Endothelial cell (in vitro differentiated cells): ENCODE measurements at regions not wholly inside any gene's neighbourhood (a gene's known extent, or its start where the extent isn't known, plus 50 kb on each side); places are given as distances from the start of the nearest gene placed in this dataset.
A peak's percentile ranks its signal among the peaks of the same experiment; 100 is the strongest.

Experiments used
- DNase-seq: peaks from one replicate; pipeline ENCODE4 v3.0.0; 2021; ENCODE audit warnings: low spot score
- H3K27ac Mint-ChIP-seq: one replicate; pipeline ENCODE4 v1.8.0; 2021; ENCODE audit warnings: mixed read lengths, inconsistent platforms; ENCODE audit not compliant: unreplicated experiment
- H3K27me3 Mint-ChIP-seq: one replicate; pipeline ENCODE4 v1.8.0; 2021; ENCODE audit warnings: mild to moderate bottlenecking, moderate library complexity, mixed read lengths, inconsistent platforms; ENCODE audit not compliant: unreplicated experiment
- H3K36me3 Mint-ChIP-seq: one replicate; pipeline ENCODE4 v1.8.0; 2021; ENCODE audit warnings: mild to moderate bottlenecking, low read depth, mixed read lengths, inconsistent platforms; ENCODE audit not compliant: unreplicated experiment
- H3K4me1 Mint-ChIP-seq: one replicate; pipeline ENCODE4 v1.8.0; 2021; ENCODE audit warnings: mild to moderate bottlenecking, mixed read lengths, inconsistent platforms; ENCODE audit not compliant: unreplicated experiment
- H3K4me3 Mint-ChIP-seq: one replicate; pipeline ENCODE4 v1.8.0; 2021; ENCODE audit warnings: mild to moderate bottlenecking, mixed read lengths, inconsistent platforms; ENCODE audit not compliant: unreplicated experiment
- H3K9me3 Mint-ChIP-seq: one replicate; pipeline ENCODE4 v1.8.0; 2021; ENCODE audit warnings: mixed read lengths, inconsistent platforms; ENCODE audit not compliant: unreplicated experiment
- TF ChIP-seq, protein P1 (sequence below): fragments of 200-600 bp; sonication (generic); IDR thresholded peaks from one replicate; pipeline ENCODE4 v1.5.0; 2021; ENCODE audit warnings: antibody characterized with exemption; ENCODE audit not compliant: unreplicated experiment

DNA sequence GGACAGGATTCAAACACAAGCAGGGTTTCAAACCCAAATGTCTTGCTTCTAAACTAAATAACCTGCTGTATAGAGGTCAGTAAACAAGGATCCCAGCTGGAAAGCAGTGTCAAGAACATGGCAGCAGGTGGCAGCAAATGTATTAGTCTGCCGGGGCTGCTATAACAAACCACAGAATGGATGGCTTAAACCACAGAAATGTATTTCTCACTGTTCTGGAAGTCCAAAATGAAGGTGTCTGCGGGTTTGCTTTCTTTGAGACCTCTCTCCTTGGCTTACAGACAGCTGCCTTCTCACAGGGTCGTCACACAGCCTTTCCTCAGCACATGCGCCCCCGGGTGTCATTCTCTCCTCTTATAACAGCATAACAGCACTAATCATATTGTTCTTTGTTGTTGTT, 65.1 kb upstream of the LRRC55 start:
- TF ChIP-seq, protein P1, sequence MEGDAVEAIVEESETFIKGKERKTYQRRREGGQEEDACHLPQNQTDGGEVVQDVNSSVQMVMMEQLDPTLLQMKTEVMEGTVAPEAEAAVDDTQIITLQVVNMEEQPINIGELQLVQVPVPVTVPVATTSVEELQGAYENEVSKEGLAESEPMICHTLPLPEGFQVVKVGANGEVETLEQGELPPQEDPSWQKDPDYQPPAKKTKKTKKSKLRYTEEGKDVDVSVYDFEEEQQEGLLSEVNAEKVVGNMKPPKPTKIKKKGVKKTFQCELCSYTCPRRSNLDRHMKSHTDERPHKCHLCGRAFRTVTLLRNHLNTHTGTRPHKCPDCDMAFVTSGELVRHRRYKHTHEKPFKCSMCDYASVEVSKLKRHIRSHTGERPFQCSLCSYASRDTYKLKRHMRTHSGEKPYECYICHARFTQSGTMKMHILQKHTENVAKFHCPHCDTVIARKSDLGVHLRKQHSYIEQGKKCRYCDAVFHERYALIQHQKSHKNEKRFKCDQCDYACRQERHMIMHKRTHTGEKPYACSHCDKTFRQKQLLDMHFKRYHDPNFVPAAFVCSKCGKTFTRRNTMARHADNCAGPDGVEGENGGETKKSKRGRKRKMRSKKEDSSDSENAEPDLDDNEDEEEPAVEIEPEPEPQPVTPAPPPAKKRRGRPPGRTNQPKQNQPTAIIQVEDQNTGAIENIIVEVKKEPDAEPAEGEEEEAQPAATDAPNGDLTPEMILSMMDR, result peak; percentile 27
- H3K27me3 Mint-ChIP-seq, result no peaks in the 10 kb centered on the region
- peak; percentile 42 for DNase-seq
- H3K27ac Mint-ChIP-seq, result no peak overlapping the region
- no peaks in the 10 kb centered on the region for H3K9me3 Mint-ChIP-seq
- H3K4me3 Mint-ChIP-seq, result no peak overlapping the region
- no peaks in the 10 kb centered on the region for H3K36me3 Mint-ChIP-seq
- H3K4me1 Mint-ChIP-seq, result peaks cover 2% of the 10 kb centered on the region

DNA sequence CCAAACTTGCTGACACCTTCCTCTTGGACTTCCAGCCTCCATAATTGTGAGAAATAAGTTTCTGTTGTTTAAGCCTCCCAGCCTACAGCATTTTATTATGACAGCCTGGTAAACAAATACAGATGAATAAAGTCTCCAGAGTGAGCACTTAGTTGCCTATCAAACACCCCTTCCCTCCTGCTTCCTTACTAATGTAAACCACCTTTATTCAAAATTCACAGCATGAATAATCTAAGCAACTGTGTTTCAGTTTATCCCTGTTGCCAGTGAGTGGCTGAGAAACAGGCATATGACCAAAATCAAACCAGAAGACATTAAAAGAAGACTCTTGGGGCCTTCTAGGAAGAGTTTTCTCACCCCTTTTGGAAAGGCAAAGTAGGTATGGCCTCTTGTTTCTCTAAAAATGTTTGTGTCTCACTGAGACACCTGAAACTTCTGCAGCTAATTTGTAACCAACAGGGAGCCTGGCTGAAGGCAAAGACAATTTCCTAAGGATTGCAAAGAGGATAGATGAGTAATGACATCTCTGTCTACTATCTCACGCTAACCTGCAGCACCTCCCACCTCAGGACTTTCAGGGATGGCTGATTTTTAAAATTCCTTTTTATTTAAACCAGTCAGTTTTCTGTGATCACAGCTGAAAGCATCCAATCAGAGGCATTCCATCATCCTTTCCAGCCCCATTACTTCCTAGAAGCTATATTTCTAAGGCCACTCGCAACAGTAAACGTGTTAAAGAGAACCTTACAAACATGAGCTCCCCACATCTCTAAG, 61.4 kb upstream of the LRRC55 start:
- no peak overlapping the region for H3K27ac Mint-ChIP-seq
- H3K27me3 Mint-ChIP-seq, result peaks cover 10% of the 10 kb centered on the region
- no peak for DNase-seq
- H3K4me3 Mint-ChIP-seq, result no peak overlapping the region
- peaks cover 4% of the 10 kb centered on the region for H3K36me3 Mint-ChIP-seq
- TF ChIP-seq, protein P1, result no peak
- H3K9me3 Mint-ChIP-seq, result no peaks in the 10 kb centered on the region
- H3K4me1 Mint-ChIP-seq, result peaks cover 36% of the 10 kb centered on the region

DNA sequence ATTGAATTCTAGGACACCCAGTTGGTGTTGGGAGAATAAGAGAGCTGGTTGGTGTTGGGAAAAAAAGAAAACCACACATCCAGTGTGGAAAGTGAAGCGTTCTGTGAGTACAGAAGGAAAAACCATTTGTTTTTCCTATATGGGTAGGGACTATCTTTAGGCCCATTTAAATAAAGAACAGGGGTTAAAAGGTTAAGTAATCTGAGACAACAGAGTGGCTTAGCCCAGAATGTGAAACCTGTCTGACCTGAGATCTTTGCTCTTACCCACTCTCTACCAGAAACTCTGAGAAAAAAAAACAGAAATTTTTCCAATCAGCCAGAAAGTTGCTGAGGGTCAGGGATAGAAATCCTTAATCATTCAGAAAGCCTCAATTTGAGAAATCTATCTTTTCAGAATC, 59.8 kb upstream of the LRRC55 start:
- TF ChIP-seq, protein P1, result no peak
- H3K36me3 Mint-ChIP-seq, result peaks cover 4% of the 10 kb centered on the region
- no peak overlapping the region for H3K4me3 Mint-ChIP-seq
- H3K27me3 Mint-ChIP-seq, result peaks cover 10% of the 10 kb centered on the region
- peaks cover 48% of the 10 kb centered on the region for H3K4me1 Mint-ChIP-seq
- H3K27ac Mint-ChIP-seq, result no peak overlapping the region
- no peaks in the 10 kb centered on the region for H3K9me3 Mint-ChIP-seq
- DNase-seq, result no peak

GRCh38 chr11:57123590-57123989, 58.2 kb upstream of the LRRC55 start:
- Mint-ChIP-seq H3K27me3 (peaks cover 15% of the 10 kb centered on the region), H3K9me3 (no peaks in the 10 kb centered on the region), H3K27ac (peak overlapping the region; percentile 90), H3K36me3 (peaks cover 4% of the 10 kb centered on the region), H3K4me1 (peaks cover 56% of the 10 kb centered on the region), H3K4me3 (peak overlapping the region; percentile 62)
- TF ChIP-seq, protein P1, result no peak
- no peak for DNase-seq

- H3K4me3 Mint-ChIP-seq, result peak overlapping the region; percentile 83
- peaks cover 15% of the 10 kb centered on the region for H3K27me3 Mint-ChIP-seq
- peak overlapping the region; percentile 90 for H3K27ac Mint-ChIP-seq
- TF ChIP-seq, protein P1, result no peak
- peaks cover 61% of the 10 kb centered on the region for H3K4me1 Mint-ChIP-seq
- DNase-seq, result no peak
- no peaks in the 10 kb centered on the region for H3K9me3 Mint-ChIP-seq
- H3K36me3 Mint-ChIP-seq, result peaks cover 4% of the 10 kb centered on the region
Observed at GRCh38 chr11:57124505-57124904, 57.2 kb upstream of the LRRC55 start.
